Upper lobe of right lung (tissue), 1 donor: ENCODE measurements at regions not wholly inside any gene's neighbourhood (a gene's known extent, or its start where the extent isn't known, plus 50 kb on each side); places are given as distances from the start of the nearest gene placed in this dataset.
A peak's percentile ranks its signal among the peaks of the same experiment; 100 is the strongest.

Experiments used
- ATAC-seq: fragments of 200-7000 bp; cut with Tn5 transposase; one replicate; pipeline ENCODE4 v1.9.1; 2020; ENCODE audit warnings: mild to moderate bottlenecking, moderate library complexity
- DNase-seq: peaks from one replicate; pipeline ENCODE4 v3.0.0-alpha.2; 2020
- H3K27ac ChIP-seq: fragments of 200-600 bp; one replicate; pipeline ENCODE4 v1.8.0; 2022
- H3K27me3 ChIP-seq: fragments of 200-600 bp; one replicate; pipeline ENCODE4 v1.8.0; 2022; ENCODE audit warnings: mild to moderate bottlenecking
- H3K36me3 ChIP-seq: fragments of 200-600 bp; one replicate; pipeline ENCODE4 v1.8.0; 2022
- H3K4me1 ChIP-seq: fragments of 200-600 bp; one replicate; pipeline ENCODE4 v1.8.0; 2022
- H3K4me3 ChIP-seq: fragments of 200-600 bp; one replicate; pipeline ENCODE4 v1.8.0; 2022; ENCODE audit warnings: mild to moderate bottlenecking
- H3K9me3 ChIP-seq: fragments of 200-600 bp; one replicate; pipeline ENCODE4 v1.8.0; 2022
- intact Hi-C: fragments of 100-400 bp; cut with DNase I; formaldehyde crosslinking; loops from one replicate; pipeline ENCODE4 v1.11.0; 2022
- TF ChIP-seq, protein P1 (sequence below): fragments of 200-600 bp; IDR thresholded peaks from one replicate; pipeline ENCODE4 v1.8.0; 2022; ENCODE audit warnings: antibody characterized with exemption
- donor health status: DM: no; HTN: yes; CAD: no; lungs with severe emphysema.

DNA sequence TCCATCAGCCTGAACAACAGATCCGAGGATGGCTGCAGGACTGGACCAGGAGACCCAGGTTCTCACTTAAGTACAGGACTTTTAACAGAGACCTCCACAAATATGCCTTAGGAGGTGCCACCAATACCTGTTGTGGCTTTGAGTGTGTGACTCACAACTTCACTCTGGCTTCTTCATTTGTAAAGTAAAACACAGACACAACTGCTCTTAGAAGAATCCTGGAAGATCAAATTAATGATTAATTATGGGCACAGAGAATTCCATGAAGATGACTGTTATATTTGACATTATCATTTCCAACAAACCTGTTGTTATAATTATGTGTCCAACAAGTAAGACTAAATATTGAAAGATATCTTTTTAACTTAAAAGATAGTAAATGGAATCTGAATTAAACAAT is 481.4 kb upstream of the KLHL29 start:
- intact Hi-C loops = no loop called here
- H3K9me3 ChIP-seq = no peaks in the 10 kb centered on the region
- H3K27me3 ChIP-seq = no peaks in the 10 kb centered on the region
- no peaks in the 10 kb centered on the region for H3K4me1 ChIP-seq
- no peak overlapping the region for H3K27ac ChIP-seq
- DNase-seq (no peak), ATAC-seq (no peak)
- TF ChIP-seq, protein P1, sequence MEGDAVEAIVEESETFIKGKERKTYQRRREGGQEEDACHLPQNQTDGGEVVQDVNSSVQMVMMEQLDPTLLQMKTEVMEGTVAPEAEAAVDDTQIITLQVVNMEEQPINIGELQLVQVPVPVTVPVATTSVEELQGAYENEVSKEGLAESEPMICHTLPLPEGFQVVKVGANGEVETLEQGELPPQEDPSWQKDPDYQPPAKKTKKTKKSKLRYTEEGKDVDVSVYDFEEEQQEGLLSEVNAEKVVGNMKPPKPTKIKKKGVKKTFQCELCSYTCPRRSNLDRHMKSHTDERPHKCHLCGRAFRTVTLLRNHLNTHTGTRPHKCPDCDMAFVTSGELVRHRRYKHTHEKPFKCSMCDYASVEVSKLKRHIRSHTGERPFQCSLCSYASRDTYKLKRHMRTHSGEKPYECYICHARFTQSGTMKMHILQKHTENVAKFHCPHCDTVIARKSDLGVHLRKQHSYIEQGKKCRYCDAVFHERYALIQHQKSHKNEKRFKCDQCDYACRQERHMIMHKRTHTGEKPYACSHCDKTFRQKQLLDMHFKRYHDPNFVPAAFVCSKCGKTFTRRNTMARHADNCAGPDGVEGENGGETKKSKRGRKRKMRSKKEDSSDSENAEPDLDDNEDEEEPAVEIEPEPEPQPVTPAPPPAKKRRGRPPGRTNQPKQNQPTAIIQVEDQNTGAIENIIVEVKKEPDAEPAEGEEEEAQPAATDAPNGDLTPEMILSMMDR = no peak
- H3K4me3 ChIP-seq = no peak overlapping the region
- H3K36me3 ChIP-seq = no peaks in the 10 kb centered on the region

DNA sequence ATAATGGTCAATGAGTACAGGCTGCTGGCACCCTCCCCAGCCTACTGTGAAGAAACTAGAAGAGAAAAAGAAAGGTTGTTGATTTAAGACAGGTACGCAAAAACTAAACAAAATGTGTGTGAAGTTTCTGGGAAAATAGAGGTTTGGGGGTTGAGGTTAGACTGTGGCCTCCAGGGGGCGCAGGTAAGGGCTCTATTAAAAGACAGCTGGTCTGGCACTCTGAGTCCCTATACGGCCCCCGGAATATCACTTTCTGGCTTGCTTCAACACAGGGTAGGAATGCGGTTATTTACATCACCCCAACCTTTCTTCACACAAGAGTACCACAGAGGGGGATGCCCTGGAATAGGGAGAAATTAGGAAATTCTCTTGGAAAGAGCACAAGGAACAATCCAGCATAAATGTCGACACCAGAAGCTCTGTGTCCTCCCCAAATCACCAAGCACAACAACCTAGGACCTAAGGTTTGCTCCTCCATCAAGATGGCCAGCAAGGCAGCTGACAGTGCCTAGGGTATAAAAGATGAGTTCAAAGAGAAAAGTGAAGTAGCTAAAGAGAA is 480.8 kb upstream of the KLHL29 start:
- H3K27me3 ChIP-seq = no peaks in the 10 kb centered on the region
- no peaks in the 10 kb centered on the region for H3K9me3 ChIP-seq
- H3K36me3 ChIP-seq = no peaks in the 10 kb centered on the region
- no peak overlapping the region for H3K27ac ChIP-seq
- TF ChIP-seq, protein P1 = peak; percentile 55
- no peak overlapping the region for H3K4me3 ChIP-seq
- intact Hi-C loops = no loop called here
- no peaks in the 10 kb centered on the region for H3K4me1 ChIP-seq
- ATAC-seq (peak; percentile 70), DNase-seq (peak; percentile 68)

DNA sequence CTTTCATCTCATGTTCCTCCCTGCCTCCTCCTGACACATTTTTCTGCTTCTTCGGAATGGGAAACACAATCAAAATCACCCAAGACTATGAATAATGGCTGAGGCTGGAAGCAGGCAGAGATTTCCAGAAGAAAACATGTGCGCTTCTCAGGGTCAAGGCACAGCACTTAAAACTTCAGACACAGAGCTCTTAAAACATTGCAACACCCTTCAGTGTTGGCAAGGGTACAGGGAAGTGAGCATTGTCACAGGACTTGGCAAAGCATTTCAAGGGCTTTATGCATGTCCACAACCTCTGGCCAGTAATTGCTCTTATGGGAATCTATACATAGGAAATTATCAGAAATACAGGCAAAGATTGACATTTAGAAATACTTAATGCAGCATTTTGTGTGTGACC is 477.6 kb upstream of the KLHL29 start:
- no peaks in the 10 kb centered on the region for H3K4me1 ChIP-seq
- peak; percentile 89 for ATAC-seq

DNA sequence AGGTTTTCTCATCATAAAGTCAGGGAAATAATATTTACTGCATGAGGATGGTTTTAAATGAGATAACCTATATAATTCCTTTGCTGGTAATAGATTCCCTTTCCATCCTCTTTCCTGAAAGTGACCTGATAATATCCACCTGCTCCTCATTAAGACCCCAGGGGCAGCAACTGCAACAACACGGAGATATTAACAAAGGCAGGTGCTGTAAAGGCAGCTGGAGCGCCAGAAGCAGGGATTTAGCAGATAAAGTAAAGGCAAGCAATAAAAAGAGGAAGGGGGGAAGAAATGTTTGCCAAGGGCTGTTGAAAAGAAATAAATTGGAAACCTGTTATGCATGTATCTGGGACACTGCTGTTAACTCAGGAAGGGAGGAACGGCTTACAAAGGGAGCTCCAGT is 472.6 kb upstream of the KLHL29 start:
- intact Hi-C loops = no loop called here
- H3K9me3 ChIP-seq = no peaks in the 10 kb centered on the region
- H3K36me3 ChIP-seq = no peaks in the 10 kb centered on the region
- H3K27me3 ChIP-seq = no peaks in the 10 kb centered on the region
- no peak for DNase-seq
- H3K4me1 ChIP-seq = no peaks in the 10 kb centered on the region
- no peak overlapping the region for H3K27ac ChIP-seq
- TF ChIP-seq, protein P1 = no peak
- no peak for ATAC-seq
- H3K4me3 ChIP-seq = no peak overlapping the region

More for the DNA sequence above, 477.6 kb upstream of the KLHL29 start:
- Histone ChIP-seq H3K27me3 (no peaks in the 10 kb centered on the region), H3K9me3 (no peaks in the 10 kb centered on the region), H3K27ac (no peak overlapping the region), H3K4me3 (no peak overlapping the region), H3K36me3 (no peaks in the 10 kb centered on the region)
- TF ChIP-seq, protein P1 = no peak
- DNase-seq = no peak
- intact Hi-C loops = no loop called here

DNA sequence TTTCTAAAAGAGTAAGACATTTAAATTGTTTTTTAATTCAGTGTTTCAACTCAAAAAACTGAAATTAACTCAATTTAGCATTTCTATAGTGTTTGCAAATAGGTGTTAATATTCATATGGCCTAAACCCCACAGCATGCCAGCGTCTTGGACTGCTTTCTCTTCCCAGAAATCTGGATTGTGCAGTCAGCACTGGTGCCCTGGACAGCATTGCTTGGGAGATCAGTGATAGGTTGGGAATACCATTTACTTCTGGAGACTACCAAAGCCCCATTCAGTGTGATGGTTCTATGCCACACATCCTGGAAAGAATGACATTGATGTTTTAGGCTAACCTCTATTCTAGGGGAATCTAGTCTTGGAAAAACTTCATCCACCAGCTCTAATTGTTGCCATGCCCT is 455.0 kb upstream of the KLHL29 start:
- DNase-seq (no peak), ATAC-seq (no peak)
- TF ChIP-seq, protein P1 = no peak
- no peak overlapping the region for H3K4me3 ChIP-seq
- intact Hi-C loops = no loop called here
- H3K4me1 ChIP-seq = no peaks in the 10 kb centered on the region
- no peaks in the 10 kb centered on the region for H3K27me3 ChIP-seq
- no peaks in the 10 kb centered on the region for H3K36me3 ChIP-seq
- no peaks in the 10 kb centered on the region for H3K9me3 ChIP-seq
- no peak overlapping the region for H3K27ac ChIP-seq

DNA sequence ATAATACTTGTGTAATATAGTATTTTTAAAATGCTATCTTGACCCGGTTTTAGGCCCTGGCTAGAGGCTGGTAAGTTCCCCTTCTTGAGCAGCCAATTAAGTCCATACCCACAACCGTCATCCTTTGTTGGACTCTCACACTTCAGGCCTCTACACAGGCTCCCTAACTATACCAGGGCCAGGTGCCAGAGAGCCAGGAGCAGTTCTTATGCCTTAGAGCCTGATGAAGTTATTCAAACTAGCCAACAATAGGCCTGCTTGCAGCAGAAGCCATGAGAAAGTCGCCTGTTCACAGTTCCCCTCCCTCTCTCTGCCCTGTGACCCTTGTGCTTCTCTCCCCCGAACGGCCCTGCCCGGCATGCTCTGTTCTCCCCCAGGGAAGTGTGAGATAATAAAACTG is 454.2 kb upstream of the KLHL29 start:
- no peaks in the 10 kb centered on the region for H3K9me3 ChIP-seq

More for the DNA sequence above, 454.2 kb upstream of the KLHL29 start:
- H3K36me3 ChIP-seq = no peaks in the 10 kb centered on the region
- peak; percentile 55 for ATAC-seq
- no peaks in the 10 kb centered on the region for H3K4me1 ChIP-seq
- H3K4me3 ChIP-seq = no peak overlapping the region
- no peaks in the 10 kb centered on the region for H3K27me3 ChIP-seq
- TF ChIP-seq, protein P1 = no peak
- DNase-seq = no peak
- intact Hi-C loops = no loop called here
- H3K27ac ChIP-seq = no peak overlapping the region
